HG02938 (cell line): ENCODE measurements at regions not wholly inside any gene's neighbourhood (a gene's known extent, or its start where the extent isn't known, plus 50 kb on each side); places are given as distances from the start of the nearest gene placed in this dataset.

Experiments used
- ATAC-seq: cut with Tn5 transposase; IDR thresholded peaks from one replicate; pipeline ENCODE4 v1.9.1; 2021; ENCODE audit warnings: mild to moderate bottlenecking, moderate library complexity; ENCODE audit not compliant: unreplicated experiment

DNA sequence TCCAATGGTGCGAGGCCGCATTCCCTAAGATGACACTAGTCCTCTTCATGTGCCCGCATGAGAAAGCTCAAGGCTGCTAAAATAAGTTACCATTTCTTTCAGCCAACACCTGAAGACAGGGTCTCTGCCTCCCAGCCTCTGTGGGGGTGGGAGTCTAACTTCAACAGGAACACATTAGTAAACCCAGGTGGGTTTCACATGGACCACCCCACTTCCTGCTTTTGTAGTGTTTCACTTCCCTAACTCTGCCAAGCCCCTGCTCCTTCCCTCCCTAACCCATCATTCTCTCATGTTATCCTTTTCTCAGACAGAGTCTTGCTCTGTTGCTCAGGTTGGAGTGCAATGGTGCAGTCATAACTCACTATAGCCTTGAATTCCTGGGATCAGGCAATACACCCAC is 783.6 kb downstream of the UQCRFS1 start:
- ATAC-seq: no peak

DNA sequence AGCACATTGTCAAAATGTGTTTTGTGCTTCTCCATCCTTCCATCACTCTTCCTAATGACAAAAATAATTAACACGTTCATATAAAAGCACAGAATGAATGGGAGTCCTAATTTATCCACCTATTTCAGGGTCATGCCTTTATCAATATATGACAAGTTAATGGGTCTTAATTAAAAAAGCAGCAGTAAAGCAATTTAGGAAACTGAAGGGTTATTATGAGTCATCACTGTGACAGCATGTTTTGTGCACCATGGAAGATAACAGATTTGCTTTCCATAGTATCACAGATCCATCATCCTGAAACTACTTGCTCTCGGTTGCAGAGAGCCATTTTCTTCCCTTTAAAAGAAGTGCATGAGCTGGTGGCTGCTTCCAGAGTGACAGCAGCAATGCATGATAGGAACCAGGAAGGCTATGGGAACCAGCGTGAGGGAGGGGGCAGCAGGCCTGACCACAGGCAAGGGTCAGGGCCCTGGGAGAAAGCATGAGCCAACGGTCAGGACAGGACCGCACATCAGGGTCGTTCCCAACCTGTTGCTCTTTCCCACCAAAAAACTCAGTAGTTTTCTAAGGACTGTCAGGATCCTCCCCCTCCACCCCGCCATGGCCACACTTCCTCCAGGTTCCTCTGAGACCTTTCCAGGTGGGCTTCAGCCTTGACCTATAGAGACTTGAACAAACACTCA is 784.1 kb downstream of the UQCRFS1 start:
- no peak for ATAC-seq

DNA sequence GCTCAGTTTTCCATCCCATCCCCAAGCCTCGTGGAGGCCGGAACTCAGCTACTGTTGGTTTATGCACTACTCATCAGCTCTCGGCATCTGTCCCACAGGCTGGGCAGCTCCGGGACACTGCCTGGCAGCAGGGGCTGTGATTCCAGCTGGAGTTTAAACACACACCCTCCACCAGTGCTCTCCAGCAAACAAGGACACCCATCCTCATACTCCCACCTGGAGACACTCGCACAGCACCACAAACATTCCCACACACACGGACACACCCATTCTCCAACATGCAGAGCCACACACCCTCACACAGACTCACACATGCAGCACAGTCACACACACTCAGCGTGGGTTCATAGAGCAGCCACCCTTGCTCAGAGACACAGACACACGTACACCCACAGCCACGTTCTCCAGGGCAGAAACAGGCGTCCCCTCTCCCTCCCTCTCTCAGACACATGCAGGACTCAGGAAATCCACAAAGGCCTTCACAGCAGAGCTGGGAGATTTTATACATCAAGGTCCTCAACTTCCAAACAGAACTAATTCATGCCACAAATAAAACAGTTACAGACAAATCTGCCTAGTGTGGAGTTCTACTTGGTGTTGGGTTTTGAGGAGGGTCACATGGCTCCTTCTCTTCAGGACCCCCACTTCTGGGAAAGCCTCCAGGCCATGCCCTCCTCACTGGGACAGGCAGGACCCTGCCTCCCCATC is 785.4 kb downstream of the UQCRFS1 start:
- ATAC-seq: no peak

DNA sequence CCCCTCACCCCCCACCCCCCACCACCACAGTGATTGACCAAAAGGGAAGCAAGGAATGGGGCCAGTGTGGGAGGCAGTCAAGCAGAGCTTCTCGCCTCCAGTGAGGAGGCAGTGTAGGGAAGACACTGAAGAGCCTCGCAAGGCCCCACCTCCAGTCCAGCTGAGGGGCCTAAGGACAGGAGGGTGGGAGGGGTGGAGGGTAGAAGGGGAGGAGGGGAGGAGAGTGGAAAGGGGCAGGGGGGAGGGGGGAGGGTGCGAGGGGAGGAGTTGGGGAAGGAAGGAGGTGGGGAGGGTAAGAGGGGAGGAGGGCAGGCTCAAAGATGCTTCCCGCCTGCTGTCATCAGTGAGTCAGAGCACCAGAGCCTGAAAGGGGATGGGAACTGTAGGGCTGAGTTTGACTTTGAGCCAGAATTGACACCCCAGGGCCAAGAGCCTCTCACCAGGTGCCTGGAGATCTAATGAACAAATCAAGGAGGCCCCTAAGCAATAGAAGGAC is 786.2 kb downstream of the UQCRFS1 start:
- no peak for ATAC-seq

DNA sequence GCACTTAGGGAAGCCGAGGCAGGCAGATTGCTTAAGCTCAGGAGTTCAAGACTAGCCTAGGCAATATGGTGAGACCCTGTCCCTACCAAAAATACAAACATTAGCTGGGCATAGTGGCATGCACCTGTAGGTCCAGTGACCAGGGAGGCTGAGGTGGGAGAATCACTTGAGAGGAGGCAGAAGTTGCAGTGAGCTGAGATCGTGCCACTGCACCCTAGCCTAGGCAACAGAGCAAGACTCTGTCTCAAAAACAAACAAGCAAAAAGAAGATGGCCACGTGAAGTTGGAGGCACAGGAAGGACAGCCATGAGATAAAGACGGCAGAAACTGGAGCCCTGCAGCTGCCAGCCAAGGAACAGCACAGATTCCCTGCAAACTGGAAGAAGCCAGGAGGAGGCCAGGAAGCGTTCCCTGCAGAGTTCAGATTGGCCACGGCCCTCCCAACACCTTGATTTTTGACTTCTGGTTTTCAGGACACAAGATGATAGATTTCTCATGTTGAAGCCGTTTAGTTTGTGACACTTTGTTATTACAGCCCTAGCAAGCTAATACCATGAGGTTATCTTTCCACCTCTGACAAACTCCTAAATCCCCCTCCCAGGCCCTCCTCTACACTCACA is 786.7 kb downstream of the UQCRFS1 start:
- ATAC-seq: no peak

DNA sequence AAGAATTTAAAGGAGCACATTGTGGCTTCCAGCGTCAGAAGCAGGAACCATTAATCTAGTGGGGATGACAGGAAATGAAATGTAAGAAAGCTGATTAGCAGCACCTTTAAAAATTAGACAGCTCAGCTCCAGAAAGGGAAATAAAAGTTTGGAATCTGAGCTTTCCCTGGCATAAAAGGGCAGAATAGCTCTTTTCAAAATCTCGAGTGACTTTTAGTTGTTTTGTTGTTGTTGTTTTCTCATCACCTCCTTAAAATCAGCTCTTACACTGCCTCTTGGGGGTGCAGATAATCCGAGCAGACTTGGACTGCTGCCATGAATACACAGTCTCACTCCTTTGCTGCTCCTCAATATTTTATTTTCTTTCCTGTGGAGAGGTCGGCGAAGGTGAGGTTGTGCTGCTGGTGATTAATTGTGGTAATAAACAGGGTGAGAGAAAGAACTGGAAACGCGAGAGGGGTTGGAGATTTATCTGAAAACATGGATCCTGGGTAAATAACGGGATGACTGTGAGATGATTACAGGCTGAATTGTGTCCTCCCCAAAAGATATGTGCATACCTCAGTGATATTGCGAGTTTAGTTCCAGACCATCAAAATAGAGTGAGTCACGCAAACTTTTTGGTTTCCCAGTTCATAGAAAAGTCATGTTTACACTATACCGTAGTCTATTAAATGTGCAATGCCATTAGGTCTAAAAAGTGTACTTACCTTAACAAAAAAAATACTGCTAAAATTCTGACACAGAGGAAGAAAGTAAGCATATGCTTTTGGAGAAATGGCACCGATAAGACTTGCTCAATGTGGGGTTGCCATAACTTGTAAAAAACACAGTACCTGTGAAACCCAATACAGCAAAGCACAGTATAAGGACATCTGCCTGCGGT is 787.7 kb downstream of the UQCRFS1 start:
- no peak for ATAC-seq

DNA sequence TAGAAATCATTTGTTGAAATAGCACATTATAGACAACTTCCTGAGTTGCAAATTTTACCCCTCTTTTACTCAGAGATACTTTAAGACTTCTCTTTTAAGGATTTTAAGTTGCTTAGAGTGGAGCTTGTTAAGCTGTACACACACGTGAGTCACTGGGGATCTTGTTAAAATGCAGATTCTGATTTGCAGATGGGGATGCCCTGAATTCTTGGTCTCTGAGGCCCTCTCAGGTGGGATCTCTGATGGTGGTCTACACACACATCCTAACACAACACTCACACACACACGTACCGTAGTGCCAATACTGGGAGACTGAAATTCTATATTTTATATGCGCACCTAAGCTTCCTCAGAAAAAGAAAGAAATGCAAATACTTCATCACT is 788.3 kb downstream of the UQCRFS1 start:
- ATAC-seq: no peak

DNA sequence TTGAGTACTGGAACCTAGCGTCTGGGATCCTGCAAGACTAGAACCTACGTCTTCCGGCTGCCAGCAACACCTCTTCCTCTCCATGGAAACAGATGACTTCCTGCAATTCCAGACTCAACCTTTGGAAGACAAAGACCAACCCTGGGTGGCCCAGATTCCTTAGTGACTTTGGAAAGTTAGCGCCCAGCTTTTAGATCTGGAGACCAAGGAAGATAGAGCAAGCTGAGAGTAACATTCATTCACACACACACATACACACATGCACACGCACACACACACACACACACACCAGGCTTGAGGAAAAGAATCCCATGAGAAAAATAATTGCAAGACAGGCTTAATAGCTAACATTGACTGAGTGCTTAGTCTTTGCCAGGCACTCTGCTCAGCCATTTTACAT is 788.9 kb downstream of the UQCRFS1 start:
- no peak for ATAC-seq

DNA sequence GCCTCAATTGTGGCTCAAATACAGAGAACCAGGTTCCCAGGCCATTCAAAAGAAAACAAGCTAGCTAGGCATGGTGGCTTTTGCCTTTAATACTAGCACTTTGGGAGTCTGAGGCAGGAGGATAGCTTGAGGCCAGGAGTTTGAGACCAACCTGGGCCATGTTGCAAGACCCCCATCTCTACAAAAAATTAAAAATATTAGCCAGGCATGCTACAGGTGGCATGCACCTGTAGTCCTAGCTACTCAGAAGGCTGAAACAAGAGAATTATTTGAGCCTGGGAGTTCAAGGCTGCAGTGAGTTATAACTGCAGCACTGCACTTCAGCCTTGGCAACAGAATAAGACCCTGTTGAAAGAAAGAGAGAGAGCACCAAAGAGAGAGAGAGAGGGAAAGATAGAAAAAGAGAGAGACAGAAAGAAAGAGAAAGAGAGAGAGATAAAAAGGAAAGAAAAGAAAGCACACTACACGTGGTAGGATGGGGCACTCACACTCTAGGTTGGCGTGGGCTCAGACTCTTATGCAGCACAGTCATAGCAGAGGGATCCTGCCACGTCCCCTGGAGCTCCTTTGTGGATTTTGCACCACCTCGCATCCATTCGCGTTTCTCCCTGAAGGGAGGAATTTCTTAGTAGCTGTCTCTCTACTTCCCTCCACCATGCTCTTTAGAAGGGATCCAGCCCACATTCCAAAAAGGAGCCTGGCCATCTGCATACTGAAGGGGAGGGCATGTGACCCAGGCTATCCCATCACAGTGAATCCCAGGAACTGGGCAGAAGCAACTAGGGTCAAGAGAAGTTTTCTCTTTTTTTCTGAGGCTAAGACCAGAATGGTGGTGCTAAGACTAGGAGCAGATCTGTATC is 789.9 kb downstream of the UQCRFS1 start:
- no peak for ATAC-seq

DNA sequence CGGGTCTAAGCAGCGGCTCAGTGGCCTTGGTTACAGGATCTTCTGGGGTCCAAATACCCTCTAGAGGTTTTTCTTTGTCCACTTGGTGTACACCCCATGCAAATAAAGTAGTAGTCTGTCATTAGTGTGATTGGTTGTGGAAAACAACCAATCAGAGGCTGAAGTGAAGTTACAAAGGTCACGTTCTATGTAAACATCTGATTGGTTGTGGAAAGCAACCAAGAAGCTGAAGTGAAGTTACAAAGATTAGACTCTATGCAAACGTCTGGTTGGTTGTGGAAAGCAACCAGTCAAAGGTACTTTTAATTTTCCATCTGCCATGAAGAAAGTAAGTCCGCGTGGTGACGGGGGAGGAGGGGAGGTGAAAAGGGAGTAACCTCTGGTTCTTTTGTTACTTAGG is 790.9 kb downstream of the UQCRFS1 start:
- ATAC-seq: no peak

DNA sequence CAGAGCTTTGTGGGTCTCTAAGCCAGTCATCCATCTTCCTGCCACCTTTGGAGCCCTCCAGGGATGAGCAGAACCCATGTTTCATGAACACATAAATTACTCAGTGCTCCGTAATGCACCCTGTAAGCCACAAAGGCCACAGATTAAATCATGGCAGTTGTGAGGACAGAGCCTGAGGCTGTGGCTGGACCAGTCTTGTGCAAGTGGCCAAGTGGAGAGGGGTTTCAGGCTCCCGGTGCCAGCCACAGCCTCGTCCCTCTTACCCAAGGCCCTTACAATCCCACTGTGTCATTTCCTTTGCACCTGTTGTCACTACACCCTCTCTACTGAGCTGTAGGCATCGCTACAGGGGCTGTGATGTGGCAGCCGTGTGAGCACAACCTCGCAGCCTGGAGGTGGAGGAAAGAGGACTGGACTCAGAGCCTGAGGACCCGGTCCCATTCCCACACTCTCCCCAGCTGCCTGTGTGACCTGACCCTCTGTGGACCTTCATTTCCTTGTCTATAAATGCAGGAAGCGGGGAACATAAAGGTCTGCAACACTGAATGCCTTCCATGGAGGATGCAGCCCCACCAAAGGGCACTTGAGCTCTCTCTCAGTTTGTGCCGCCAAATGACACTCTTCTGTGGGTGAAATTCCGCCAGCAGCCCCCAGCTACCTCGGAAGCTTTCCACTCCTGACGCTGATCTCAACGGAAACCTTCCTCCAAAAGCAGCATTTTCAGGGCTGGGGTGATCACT is 792.0 kb downstream of the UQCRFS1 start:
- ATAC-seq: no peak

DNA sequence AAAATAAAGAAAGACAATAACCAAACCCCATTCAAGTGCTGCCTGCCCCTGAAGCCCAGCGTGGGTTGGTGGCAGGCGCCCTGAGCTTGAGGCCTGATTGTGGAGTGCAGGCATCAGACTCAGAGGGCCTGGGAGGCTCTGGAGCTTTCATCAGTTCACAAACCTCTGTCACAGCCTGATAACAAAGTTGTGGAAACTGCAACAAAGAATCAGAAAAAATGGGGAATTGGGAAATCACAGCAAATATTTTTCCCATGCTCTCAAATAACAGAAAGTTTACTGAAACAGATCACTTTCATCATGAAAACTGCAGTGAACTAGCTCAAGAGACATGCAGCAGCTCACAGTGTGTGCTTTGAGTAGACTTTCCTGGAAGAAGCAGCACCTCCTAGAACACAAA is 793.6 kb downstream of the UQCRFS1 start:
- ATAC-seq: no peak

DNA sequence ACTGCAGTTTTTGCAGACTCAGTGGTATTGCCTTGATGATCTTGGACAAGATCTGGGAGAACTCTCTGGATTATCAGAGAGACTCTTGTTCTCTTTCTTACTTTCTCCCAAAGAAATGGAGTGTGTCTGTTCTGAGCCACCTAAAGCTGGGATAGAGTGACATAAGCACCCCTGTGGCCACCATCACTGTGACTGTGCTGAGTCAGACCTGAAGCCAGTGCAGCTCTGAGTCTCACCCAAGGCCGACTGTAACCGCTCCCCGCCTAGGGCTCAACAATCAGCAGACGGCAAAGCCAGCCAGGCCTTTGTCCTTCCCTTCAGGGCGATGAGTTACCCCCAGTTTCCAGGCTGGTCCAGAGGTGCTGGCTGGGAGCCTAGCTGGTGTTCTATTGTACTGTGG is 795.6 kb downstream of the UQCRFS1 start:
- ATAC-seq: no peak

DNA sequence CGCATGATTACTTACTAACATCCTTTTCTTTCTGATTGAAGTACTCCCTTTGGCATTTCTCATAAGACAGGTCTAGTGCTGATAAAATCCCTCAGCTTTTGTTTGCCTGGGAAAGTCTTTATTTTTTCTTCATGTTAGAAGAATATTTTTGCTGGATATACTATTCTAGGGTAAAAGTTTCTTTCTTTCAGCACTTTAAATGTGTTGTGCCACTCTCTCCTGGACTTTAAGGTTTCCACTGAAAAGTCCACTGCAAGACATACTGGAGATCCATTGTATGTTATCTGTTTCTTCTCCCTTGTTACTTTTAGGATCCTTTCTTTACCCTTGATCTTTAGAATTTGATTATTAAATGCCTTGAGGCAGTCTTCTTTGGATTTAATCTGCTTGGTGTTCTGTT is 796.7 kb downstream of the UQCRFS1 start:
- ATAC-seq: no peak

DNA sequence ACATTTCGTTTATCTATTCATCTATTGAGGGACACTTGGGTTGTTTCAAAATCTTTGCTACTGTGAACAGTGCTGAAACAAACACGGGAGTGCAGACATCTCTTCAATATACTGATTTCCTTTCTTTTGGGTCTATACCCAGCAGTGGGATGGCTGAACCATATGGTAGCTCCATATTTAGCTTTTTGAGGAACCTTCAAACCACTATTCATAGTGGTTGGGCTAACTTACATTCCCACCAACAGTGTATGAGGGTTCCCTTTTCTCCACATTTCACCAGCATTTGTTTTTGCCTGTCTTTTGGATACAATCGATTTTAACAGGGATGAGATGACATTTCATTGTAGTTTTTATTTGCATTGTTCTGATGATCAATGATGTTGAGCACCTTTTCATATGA is 798.2 kb downstream of the UQCRFS1 start:
- no peak for ATAC-seq

DNA sequence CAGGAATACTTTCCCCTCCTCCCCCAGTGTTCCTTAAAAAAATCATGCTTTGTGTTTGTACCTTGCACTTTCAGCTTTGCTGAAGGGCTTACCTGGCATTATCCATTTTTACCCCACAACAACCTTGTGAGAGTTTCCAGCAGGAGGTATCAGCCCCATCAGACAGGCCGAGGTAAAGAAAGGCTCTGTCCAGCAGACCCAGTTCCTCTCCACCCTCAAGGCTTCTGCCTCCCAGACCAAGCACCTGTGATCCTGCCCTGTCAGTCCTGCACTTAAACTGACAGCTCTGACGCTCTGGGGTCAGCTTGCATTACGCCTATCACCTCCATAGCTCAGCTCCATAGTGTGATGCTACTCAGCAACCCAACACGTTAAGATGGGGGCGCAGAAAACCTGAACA is 803.1 kb downstream of the UQCRFS1 start:
- ATAC-seq: no peak

DNA sequence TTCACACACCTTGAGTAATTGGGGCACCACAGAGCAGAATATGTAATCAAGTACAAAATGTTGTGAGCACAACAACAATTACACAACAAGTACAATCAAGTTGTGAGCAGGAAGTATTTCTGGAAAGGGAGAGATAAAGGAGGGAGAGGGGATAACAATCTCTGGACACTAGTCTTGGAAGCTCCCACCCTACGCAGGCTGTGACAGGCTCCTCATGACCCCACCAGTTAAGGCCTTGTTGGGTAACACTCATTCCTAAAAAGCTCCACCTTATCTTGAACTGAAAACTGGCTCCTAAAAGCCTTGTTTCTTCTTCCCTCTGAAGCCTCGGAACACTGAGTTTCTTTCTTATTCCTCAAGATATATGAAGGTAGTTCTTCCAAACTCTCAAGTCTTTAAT is 806.0 kb downstream of the UQCRFS1 start:
- ATAC-seq: no peak

DNA sequence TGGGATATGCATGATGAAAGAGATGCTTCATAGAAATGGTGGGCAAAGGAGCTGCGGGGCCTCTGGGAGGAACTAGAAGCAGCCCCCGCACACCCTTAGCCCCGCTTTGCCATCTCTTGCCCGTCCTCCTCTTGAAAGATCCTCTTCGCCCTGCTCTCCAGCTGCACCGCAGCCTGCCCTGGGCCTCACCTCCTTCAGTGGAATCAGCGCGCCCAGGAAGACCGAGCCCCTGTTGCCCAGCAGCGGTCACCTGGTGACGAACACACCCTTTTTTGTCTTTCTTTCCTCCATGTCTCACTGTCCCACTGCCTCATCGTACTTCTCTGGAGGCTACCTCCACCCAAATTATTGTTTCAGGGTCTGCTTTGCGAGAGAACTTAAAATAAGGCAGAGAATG is 807.6 kb downstream of the UQCRFS1 start:
- no peak for ATAC-seq

DNA sequence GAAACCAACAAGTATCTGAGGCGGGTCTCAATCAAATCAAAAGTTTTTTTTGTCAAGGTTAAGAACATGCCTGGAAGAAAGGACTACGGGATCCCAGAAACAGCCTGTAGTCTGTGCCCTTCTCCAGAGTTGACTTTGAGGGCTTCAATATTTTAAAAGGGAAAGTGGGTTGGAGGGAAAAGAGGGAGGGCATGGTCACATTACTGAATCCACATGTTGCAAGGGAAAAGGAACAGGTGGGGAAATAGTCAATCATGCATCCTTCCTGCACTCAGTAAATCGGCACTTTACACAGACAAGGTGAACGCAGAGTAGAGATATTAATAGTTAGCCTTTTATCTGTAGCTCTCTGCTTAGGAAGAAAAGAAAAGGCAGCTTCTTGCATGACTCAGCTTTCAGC is 808.5 kb downstream of the UQCRFS1 start:
- ATAC-seq: no peak

DNA sequence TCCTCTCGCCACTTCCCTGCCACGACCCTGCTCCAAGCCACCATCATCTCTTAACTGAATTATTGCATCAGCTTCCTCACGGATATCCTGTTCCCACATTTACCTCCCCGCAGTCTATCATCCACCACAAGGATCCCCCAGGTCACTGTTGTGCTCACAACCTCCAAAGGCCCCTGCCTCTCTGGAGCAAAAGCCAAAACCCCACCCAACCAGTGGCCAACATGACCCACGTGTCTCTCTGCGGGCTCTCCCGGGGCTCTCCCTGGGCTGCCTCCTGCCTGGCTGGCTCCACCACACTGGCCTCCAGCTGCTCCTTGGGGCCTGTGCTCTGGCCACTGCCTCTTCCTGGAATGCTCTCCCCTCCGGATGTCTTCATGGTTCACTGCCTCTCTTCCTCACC is 809.3 kb downstream of the UQCRFS1 start:
- ATAC-seq: no peak
